ENCODE measurements at regions not wholly inside any gene's neighbourhood (a gene's known extent, or its start where the extent isn't known, plus 50 kb on each side); places are given as distances from the start of the nearest gene placed in this dataset.
A peak's percentile ranks its signal among the peaks of the same experiment; 100 is the strongest.
"Not testable (repeated sequence)": the region's sequence is repeated elsewhere in the genome, so short reads cannot be mapped to it uniquely, and the experiment has no call there.

GRCh38 chr18:44569391-44570055 is 111.2 kb upstream of the SETBP1 start:
- Histone ChIP-seq H3K27me3 (ENCODE audit: insufficient read depth, low read length) (no peaks in the 10 kb centered on the region), H3K36me3 (ENCODE audit: insufficient read depth, low read length) (no peaks in the 10 kb centered on the region), H3K9me3 (ENCODE audit: control insufficient read depth in 1 of 2, low read length in 2 of 2) (no peaks in the 10 kb centered on the region), H3K4me3 (ENCODE audit: low read length in 2 of 2) (no peak overlapping the region), H3K4me1 (ENCODE audit: insufficient read depth, low read length) (no peaks in the 10 kb centered on the region), H3K27ac (ENCODE audit: low read depth, low read length) (no peak overlapping the region)
- H3K27me3 Mint-ChIP-seq: peaks cover 0 to 2% of the 10 kb centered on the region in 2 donors
- no peak for DNase-seq
- H3K27ac Mint-ChIP-seq: no peak overlapping the region
- ChIA-PET POLR2A (ENCODE audit: partially characterized antibody) (no interaction called here), CTCF (ENCODE audit: partially characterized antibody) (interaction anchor here (1.0 kb wide), 1 partner anchor 10 kb away, joined by 3 read pairs; no protein-coding TSS in a partner anchor)
- H3K36me3 Mint-ChIP-seq: no peaks in the 10 kb centered on the region
- intact Hi-C loops (cut with micrococcal nuclease): loop anchor here (10.0 kb wide), 1 partner anchor 645 kb away; no protein-coding TSS in a partner anchor
- no peaks in the 10 kb centered on the region for H3K4me1 Mint-ChIP-seq
- no peak overlapping the region for H3K4me3 Mint-ChIP-seq
- no peaks in the 10 kb centered on the region for H3K9me3 Mint-ChIP-seq

GRCh38 chr18:44579028-44579702 is 101.5 kb upstream of the SETBP1 start:
- DNase-seq: no peak
- Mint-ChIP-seq H3K27ac (peak overlapping the region in 1 of 7 donors; percentile 2), H3K9me3 (no peaks in the 10 kb centered on the region), H3K4me3 (no peak overlapping the region), H3K36me3 (no peaks in the 10 kb centered on the region), H3K4me1 (peaks cover 0 to 2% (median 0%) of the 10 kb centered on the region in 4 donors), H3K27me3 (peaks cover 3 to 4% of the 10 kb centered on the region in 2 donors)
- POLR2A ChIA-PET (ENCODE audit: partially characterized antibody): no interaction called here
- no peaks in the 10 kb centered on the region for H3K27me3 ChIP-seq (ENCODE audit: insufficient read depth, low read length)
- CTCF ChIA-PET (ENCODE audit: partially characterized antibody): interaction anchor here (0.8 to 1.5 kb wide), 4 partner anchors 313 to 649 kb away, joined by 3 read pairs; no protein-coding TSS in a partner anchor
- no peak overlapping the region for H3K27ac ChIP-seq (ENCODE audit: low read depth, low read length)
- intact Hi-C loops (cut with micrococcal nuclease): loop anchor here (10.0 kb wide), 1 partner anchor 636 kb away; no protein-coding TSS in a partner anchor
- H3K4me1 ChIP-seq (ENCODE audit: insufficient read depth, low read length): no peaks in the 10 kb centered on the region
- no peak overlapping the region for H3K4me3 ChIP-seq (ENCODE audit: low read length in 2 of 2)
- H3K36me3 ChIP-seq (ENCODE audit: insufficient read depth, low read length): no peaks in the 10 kb centered on the region
- H3K9me3 ChIP-seq (ENCODE audit: control insufficient read depth in 1 of 2, low read length in 2 of 2): no peaks in the 10 kb centered on the region

GRCh38 chr18:44579745-44580144 is 100.9 kb upstream of the SETBP1 start:
- Histone ChIP-seq H3K4me3 (ENCODE audit: low read length in 2 of 2) (no peak overlapping the region), H3K9me3 (ENCODE audit: control insufficient read depth in 1 of 2, low read length in 2 of 2) (no peaks in the 10 kb centered on the region), H3K36me3 (ENCODE audit: insufficient read depth, low read length) (no peaks in the 10 kb centered on the region), H3K27me3 (ENCODE audit: insufficient read depth, low read length) (no peaks in the 10 kb centered on the region), H3K4me1 (ENCODE audit: insufficient read depth, low read length) (no peaks in the 10 kb centered on the region), H3K27ac (ENCODE audit: low read depth, low read length) (no peak overlapping the region)
- Mint-ChIP-seq H3K27me3 (peaks cover 1 to 6% of the 10 kb centered on the region in 2 donors), H3K36me3 (no peaks in the 10 kb centered on the region), H3K4me1 (peaks cover 0 to 2% (median 0%) of the 10 kb centered on the region in 4 donors), H3K27ac (no peak overlapping the region), H3K9me3 (no peaks in the 10 kb centered on the region), H3K4me3 (no peak overlapping the region)
- ChIA-PET POLR2A (ENCODE audit: partially characterized antibody) (no interaction called here), CTCF (ENCODE audit: partially characterized antibody) (interaction anchor here (0.8 to 1.5 kb wide), 5 partner anchors 12 to 648 kb away, joined by 3 read pairs; no protein-coding TSS in a partner anchor)
- no peak for DNase-seq
- intact Hi-C loops (cut with micrococcal nuclease): loop anchor here (10.0 kb wide), 1 partner anchor 635 kb away; no protein-coding TSS in a partner anchor

GRCh38 chr18:44580159-44580558 is 100.5 kb upstream of the SETBP1 start:
- H3K9me3 ChIP-seq (ENCODE audit: control insufficient read depth in 1 of 2, low read length in 2 of 2): no peaks in the 10 kb centered on the region
- Mint-ChIP-seq H3K9me3 (no peaks in the 10 kb centered on the region), H3K27ac (no peak overlapping the region), H3K4me1 (peaks cover 0 to 2% (median 0%) of the 10 kb centered on the region in 4 donors), H3K36me3 (no peaks in the 10 kb centered on the region), H3K4me3 (no peak overlapping the region), H3K27me3 (peaks cover 1 to 6% of the 10 kb centered on the region in 2 donors)
- CTCF ChIA-PET (ENCODE audit: partially characterized antibody): interaction anchor here (1.0 to 1.5 kb wide), 2 partner anchors 13 to 393 kb away, joined by 3 read pairs; no protein-coding TSS in a partner anchor
- H3K4me1 ChIP-seq (ENCODE audit: insufficient read depth, low read length): no peaks in the 10 kb centered on the region
- no peaks in the 10 kb centered on the region for H3K36me3 ChIP-seq (ENCODE audit: insufficient read depth, low read length)
- H3K27me3 ChIP-seq (ENCODE audit: insufficient read depth, low read length): no peaks in the 10 kb centered on the region
- POLR2A ChIA-PET (ENCODE audit: partially characterized antibody): no interaction called here
- no peak overlapping the region for H3K4me3 ChIP-seq (ENCODE audit: low read length in 2 of 2)
- intact Hi-C loops (cut with micrococcal nuclease): no loop called here
- DNase-seq: no peak
- H3K27ac ChIP-seq (ENCODE audit: low read depth, low read length): no peak overlapping the region

GRCh38 chr18:44580782-44581181 is 99.9 kb upstream of the SETBP1 start:
- DNase-seq; POLR2A ChIA-PET (ENCODE audit: partially characterized antibody); H3K27ac ChIP-seq (ENCODE audit: low read depth, low read length); H3K27me3 ChIP-seq (ENCODE audit: insufficient read depth, low read length); H3K36me3 ChIP-seq (ENCODE audit: insufficient read depth, low read length); H3K9me3 Mint-ChIP-seq; H3K36me3 Mint-ChIP-seq; intact Hi-C loops (cut with micrococcal nuclease); H3K4me3 ChIP-seq (ENCODE audit: low read length in 2 of 2); H3K4me1 ChIP-seq (ENCODE audit: insufficient read depth, low read length); H3K27ac Mint-ChIP-seq; H3K9me3 ChIP-seq (ENCODE audit: control insufficient read depth in 1 of 2, low read length in 2 of 2); H3K4me1 Mint-ChIP-seq; H3K27me3 Mint-ChIP-seq; H3K4me3 Mint-ChIP-seq: not testable (repeated sequence)
- CTCF ChIA-PET (ENCODE audit: partially characterized antibody): interaction anchor here (1.0 kb wide), 1 partner anchor 13 kb away, joined by 3 read pairs; no protein-coding TSS in a partner anchor

- CTCF ChIA-PET (ENCODE audit: partially characterized antibody): no interaction called here
These were observed 98.2 kb upstream of the SETBP1 start for GRCh38 chr18:44582456-44582855.

GRCh38 chr18:44584900-44585299 is 95.8 kb upstream of the SETBP1 start:
- H3K9me3 Mint-ChIP-seq: no peaks in the 10 kb centered on the region
- POLR2A ChIA-PET (ENCODE audit: partially characterized antibody): no interaction called here
- peaks cover 0 to 2% (median 0%) of the 10 kb centered on the region in 4 donors for H3K4me1 Mint-ChIP-seq
- no peak overlapping the region for H3K27ac Mint-ChIP-seq
- Histone ChIP-seq H3K4me3 (ENCODE audit: low read length in 2 of 2) (no peak overlapping the region), H3K27ac (ENCODE audit: low read depth, low read length) (no peak overlapping the region), H3K9me3 (ENCODE audit: control insufficient read depth in 1 of 2, low read length in 2 of 2) (no peaks in the 10 kb centered on the region), H3K27me3 (ENCODE audit: insufficient read depth, low read length) (no peaks in the 10 kb centered on the region), H3K36me3 (ENCODE audit: insufficient read depth, low read length) (no peaks in the 10 kb centered on the region), H3K4me1 (ENCODE audit: insufficient read depth, low read length) (no peaks in the 10 kb centered on the region)
- DNase-seq: no peak
- H3K4me3 Mint-ChIP-seq: no peak overlapping the region
- CTCF ChIA-PET (ENCODE audit: partially characterized antibody): no interaction called here
- intact Hi-C loops (cut with micrococcal nuclease): no loop called here
- H3K27me3 Mint-ChIP-seq: peaks cover 1 to 6% of the 10 kb centered on the region in 2 donors
- H3K36me3 Mint-ChIP-seq: no peaks in the 10 kb centered on the region

More at GRCh38 chr18:44582456-44582855, 98.2 kb upstream of the SETBP1 start:
- H3K4me3 Mint-ChIP-seq: no peak overlapping the region
- H3K36me3 Mint-ChIP-seq: no peaks in the 10 kb centered on the region
- no peaks in the 10 kb centered on the region for H3K9me3 Mint-ChIP-seq
- Histone ChIP-seq H3K9me3 (ENCODE audit: control insufficient read depth in 1 of 2, low read length in 2 of 2) (no peaks in the 10 kb centered on the region), H3K4me3 (ENCODE audit: low read length in 2 of 2) (no peak overlapping the region), H3K27me3 (ENCODE audit: insufficient read depth, low read length) (no peaks in the 10 kb centered on the region), H3K4me1 (ENCODE audit: insufficient read depth, low read length) (no peaks in the 10 kb centered on the region), H3K27ac (ENCODE audit: low read depth, low read length) (no peak overlapping the region), H3K36me3 (ENCODE audit: insufficient read depth, low read length) (no peaks in the 10 kb centered on the region)
- no peak overlapping the region for H3K27ac Mint-ChIP-seq
- DNase-seq: no peak
- H3K27me3 Mint-ChIP-seq: peaks cover 1 to 6% of the 10 kb centered on the region in 2 donors
- POLR2A ChIA-PET (ENCODE audit: partially characterized antibody): no interaction called here
- H3K4me1 Mint-ChIP-seq: peaks cover 0 to 2% (median 0%) of the 10 kb centered on the region in 4 donors
- intact Hi-C loops (cut with micrococcal nuclease): no loop called here

Measured in CD4-positive, alpha-beta memory T cell (primary cell).